Ovary (tissue), 7 donors: ENCODE measurements at regions not wholly inside any gene's neighbourhood (a gene's known extent, or its start where the extent isn't known, plus 50 kb on each side); places are given as distances from the start of the nearest gene placed in this dataset.

Experiments
- DNase-seq, 5 donors: peaks; one replicate each; pipeline ENCODE4 v3.0.0-alpha.2; 2019 to 2020
- H3K27ac ChIP-seq, 2 donors: fragments of 200-600 bp; one replicate each; pipeline versions ENCODE4 v1.5.1 to v1.8.0; 2019 to 2022
- H3K27me3 ChIP-seq: fragments of 200-600 bp; one replicate; pipeline ENCODE4 v1.8.0; 2022
- H3K36me3 ChIP-seq: fragments of 200-600 bp; sonication (generic); one replicate; pipeline ENCODE4 v1.5.1; 2019
- H3K4me1 ChIP-seq: one replicate; pipeline ENCODE4 v1.8.1; 2013; ENCODE audit warnings: mild to moderate bottlenecking, moderate library complexity; ENCODE audit not compliant: insufficient read depth
- H3K4me3 ChIP-seq: fragments of 200-600 bp; sonication (generic); one replicate; pipeline ENCODE4 v1.5.1; 2017
- H3K9me3 ChIP-seq, 2 donors: fragments of 200-600 bp in 1 of 2; sonication (generic) in 1 of 2; one replicate each; pipeline versions ENCODE4 v1.5.1 to v1.8.1; 2013 to 2019; ENCODE audit warnings: mild to moderate bottlenecking in 1 of 2, moderate library complexity in 1 of 2
- CTCF ChIP-seq, 3 donors: fragments of 450-650 bp in 2 of 3; fragments of 200-600 bp in 1 of 3; IDR thresholded peaks; one replicate each; pipeline versions ENCODE4 v1.5.1 to v1.8.0; 2016 to 2022; ENCODE audit warnings: antibody characterized with exemption in 3 of 3, mild to moderate bottlenecking in 1 of 3
- EP300 ChIP-seq: sonication (generic); formaldehyde crosslinking; IDR thresholded peaks from one replicate; pipeline ENCODE4 v1.6.1; 2017; ENCODE audit warnings: antibody characterized with exemption
- POLR2A ChIP-seq: fragments of 450-650 bp; IDR thresholded peaks from one replicate; pipeline ENCODE4 v1.6.1; 2017; ENCODE audit warnings: antibody characterized with exemption, mild to moderate bottlenecking, moderate library complexity
- WGBS, 3 donors: extraction: QIAGEN DNeasy Blood & Tissue Kit in 1 of 3; methylation state at CpG; one replicate each; pipeline versions ENCODE4 v1.1.5 to v1.1.7; 2013 to 2017; 5-methylcytosine and 5-hydroxymethylcytosine counted together
- intact Hi-C, 4 donors: fragments of 100-400 bp; cut with DNase I; formaldehyde crosslinking; loops; one replicate each; pipeline versions ENCODE4 v1.11.0 to v1.15.1; 2022 to 2023
- donor health status: DM: no; HTN: no; CAD: no; lungs with moderate emphysema.
- donor health status: DM: no; HTN: no; CAD: no.
- donor health status: Bipolar disorder and iron deficiency.
- donor health status: DM: no; HTN: no; CAD: no.
- donor health status: DM: yes; HTN: yes; CAD: no.

GRCh38 chr13:104847922-104848321 is 1687.5 kb downstream of the EFNB2 start:
- Histone ChIP-seq H3K27me3 (no peaks in the 10 kb centered on the region), H3K9me3 (no peaks in the 10 kb centered on the region), H3K36me3 (no peaks in the 10 kb centered on the region), H3K4me3 (no peak overlapping the region), H3K4me1 (no peaks in the 10 kb centered on the region), H3K27ac (no peak overlapping the region)
- WGBS, 3 donors: 47 to 65% (median 55%) methylated on average over 3 of the region's 3 CpGs
- DNase-seq: no peak
- intact Hi-C loops: no loop called here
- TF ChIP-seq EP300: no peak
- no peak for TF ChIP-seq CTCF (IDR thresholded peaks at IDR 0.05)
- no peak for TF ChIP-seq POLR2A

- TF ChIP-seq EP300 (no peak), POLR2A (no peak), CTCF (IDR thresholded peaks at IDR 0.05) (no peak)
- Histone ChIP-seq H3K27me3 (no peaks in the 10 kb centered on the region), H3K4me3 (no peak overlapping the region), H3K36me3 (no peaks in the 10 kb centered on the region), H3K9me3 (no peaks in the 10 kb centered on the region), H3K4me1 (no peaks in the 10 kb centered on the region), H3K27ac (no peak overlapping the region)
- intact Hi-C loops: no loop called here
- no peak for DNase-seq
Measured at GRCh38 chr13:104843401-104843800, 1692.1 kb downstream of the EFNB2 start.

GRCh38 chr13:104841110-104841509 is 1694.4 kb downstream of the EFNB2 start:
- Histone ChIP-seq H3K4me1 (no peaks in the 10 kb centered on the region), H3K9me3 (no peaks in the 10 kb centered on the region), H3K36me3 (no peaks in the 10 kb centered on the region), H3K27ac (no peak overlapping the region), H3K27me3 (no peaks in the 10 kb centered on the region), H3K4me3 (no peak overlapping the region)
- no peak for DNase-seq
- 94 to 96% (median 95%) methylated on average over 6 of the region's 6 CpGs for whole genome bisulfite sequencing, 3 donors
- no peak for TF ChIP-seq CTCF (IDR thresholded peaks at IDR 0.05)
- TF ChIP-seq EP300: no peak
- TF ChIP-seq POLR2A: no peak
- intact Hi-C loops: no loop called here

GRCh38 chr13:104837756-104838155 is 1697.7 kb downstream of the EFNB2 start:
- intact Hi-C loops: no loop called here
- peaks cover 3% of the 10 kb centered on the region for H3K27me3 ChIP-seq
- H3K36me3 ChIP-seq: no peaks in the 10 kb centered on the region
- DNase-seq: no peak
- H3K9me3 ChIP-seq: no peaks in the 10 kb centered on the region
- no peaks in the 10 kb centered on the region for H3K4me1 ChIP-seq
- WGBS, 3 donors: 16 to 19% (median 18%) methylated on average over 3 of the region's 3 CpGs
- no peak overlapping the region for H3K4me3 ChIP-seq
- no peak overlapping the region for H3K27ac ChIP-seq
- TF ChIP-seq CTCF (IDR thresholded peaks at IDR 0.05) (no peak), POLR2A (no peak), EP300 (no peak)

GRCh38 chr13:104833221-104833620 is 1702.2 kb downstream of the EFNB2 start:
- H3K27me3 ChIP-seq: peaks cover 3% of the 10 kb centered on the region
- DNase-seq: no peak
- no peak overlapping the region for H3K4me3 ChIP-seq
- no peak overlapping the region for H3K27ac ChIP-seq
- H3K36me3 ChIP-seq: no peaks in the 10 kb centered on the region
- no peaks in the 10 kb centered on the region for H3K4me1 ChIP-seq
- H3K9me3 ChIP-seq: no peaks in the 10 kb centered on the region
- no peak for TF ChIP-seq CTCF (IDR thresholded peaks at IDR 0.05)
- no peak for TF ChIP-seq EP300
- TF ChIP-seq POLR2A: no peak
- WGBS, 3 donors: 83 to 90% (median 90%) methylated on average over 1 of the region's 1 CpG
- intact Hi-C loops: no loop called here
